Muscle of arm (tissue), 1 donor: ENCODE measurements at regions not wholly inside any gene's neighbourhood (a gene's known extent, or its start where the extent isn't known, plus 50 kb on each side); places are given as distances from the start of the nearest gene placed in this dataset.
"Not testable (repeated sequence)": the region's sequence is repeated elsewhere in the genome, so short reads cannot be mapped to it uniquely, and the experiment has no call there.

Source experiments
- DNase-seq: peaks from one replicate; pipeline ENCODE4 v3.0.0-alpha.2; 2013

DNA sequence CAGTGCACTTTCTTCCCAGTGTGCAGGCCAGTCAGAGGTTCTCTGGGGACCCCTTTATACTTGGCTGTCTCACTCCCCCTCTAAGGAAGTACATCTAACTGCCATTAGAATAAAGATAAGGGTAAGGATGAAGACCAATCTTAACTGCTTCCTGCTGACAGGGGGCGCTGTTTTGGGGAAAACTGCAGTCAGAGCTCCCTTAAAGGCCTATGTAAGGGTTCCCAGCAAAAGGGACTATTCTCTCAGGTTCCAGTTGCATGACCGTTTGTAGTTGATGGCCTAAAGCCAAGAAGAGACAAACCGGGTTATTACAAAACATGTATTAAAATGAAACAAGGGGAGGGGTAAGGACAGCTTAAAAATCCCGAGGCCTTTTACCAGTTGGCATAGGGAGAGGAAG, 115.6 kb upstream of the SPIN4 start:
- no peak for DNase-seq

DNA sequence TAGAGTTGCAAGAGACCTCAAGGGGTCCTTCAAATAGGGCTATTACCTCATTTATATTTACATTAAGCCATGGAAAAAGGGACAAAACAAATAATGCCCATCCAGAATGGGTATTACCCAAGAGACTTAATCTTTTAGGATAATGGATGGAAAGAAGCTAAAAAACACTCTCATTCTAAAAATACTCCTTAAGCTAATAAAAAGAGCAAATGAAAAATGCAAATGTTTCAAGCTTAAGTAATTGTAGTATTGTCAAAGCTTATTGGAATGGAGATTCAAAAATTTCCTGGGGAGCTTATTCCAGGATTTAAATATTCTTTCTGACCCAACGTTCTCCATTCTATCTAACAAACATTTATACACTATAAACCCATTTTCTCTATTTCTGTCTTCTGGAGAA, 107.8 kb upstream of the SPIN4 start:
- no peak for DNase-seq

- DNase-seq, result no peak
These were observed 102.4 kb upstream of the SPIN4 start for GRCh38 chrX:63453571-63453970.

GRCh38 chrX:63441717-63442116, 90.6 kb upstream of the SPIN4 start:
- no peak for DNase-seq

- DNase-seq, result no peak
These were observed 88.4 kb upstream of the SPIN4 start for GRCh38 chrX:63439580-63439979.

GRCh38 chrX:63436865-63437264, 85.7 kb upstream of the SPIN4 start:
- no peak for DNase-seq

- DNase-seq, result no peak
These were observed 83.5 kb upstream of the SPIN4 start for GRCh38 chrX:63434665-63435064.

GRCh38 chrX:63434206-63434605, 83.1 kb upstream of the SPIN4 start:
- DNase-seq, result no peak

- DNase-seq, result no peak
These were observed 78.9 kb upstream of the SPIN4 start for GRCh38 chrX:63430026-63430425.

- DNase-seq, result no peak
These were observed 77.2 kb upstream of the SPIN4 start for GRCh38 chrX:63428348-63428747.

DNA sequence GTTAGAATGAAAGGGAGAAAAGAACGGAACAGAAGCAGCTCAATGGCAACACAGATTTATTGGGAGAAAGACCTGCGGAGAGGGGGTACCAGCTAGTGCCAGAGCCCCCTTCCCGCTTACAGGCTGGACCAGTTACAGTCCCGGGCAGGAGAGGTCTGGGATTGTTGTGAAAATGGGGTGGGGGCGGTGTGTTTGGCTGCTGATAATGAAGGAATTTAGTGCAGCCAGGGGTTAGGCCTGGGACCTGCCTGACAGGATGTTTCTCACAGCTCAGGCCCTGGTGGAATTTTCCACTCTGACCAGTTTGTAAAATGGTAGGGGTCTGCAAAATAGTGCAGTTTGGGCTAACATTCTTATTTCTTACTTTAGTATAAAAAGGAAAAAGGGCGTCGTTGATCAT, 75.4 kb upstream of the SPIN4 start:
- DNase-seq, result no peak

- no peak for DNase-seq
These were observed 72.9 kb upstream of the SPIN4 start for GRCh38 chrX:63424063-63424462.

- DNase-seq, result no peak
These were observed 70.3 kb upstream of the SPIN4 start for GRCh38 chrX:63421411-63421810.

GRCh38 chrX:63418211-63418610, 67.1 kb upstream of the SPIN4 start:
- no peak for DNase-seq

- no peak for DNase-seq
These were observed 66.5 kb upstream of the SPIN4 start for GRCh38 chrX:63417649-63418048.

- DNase-seq, result not testable (repeated sequence)
These were observed 58.8 kb upstream of the SPIN4 start for GRCh38 chrX:63409934-63410333.

DNA sequence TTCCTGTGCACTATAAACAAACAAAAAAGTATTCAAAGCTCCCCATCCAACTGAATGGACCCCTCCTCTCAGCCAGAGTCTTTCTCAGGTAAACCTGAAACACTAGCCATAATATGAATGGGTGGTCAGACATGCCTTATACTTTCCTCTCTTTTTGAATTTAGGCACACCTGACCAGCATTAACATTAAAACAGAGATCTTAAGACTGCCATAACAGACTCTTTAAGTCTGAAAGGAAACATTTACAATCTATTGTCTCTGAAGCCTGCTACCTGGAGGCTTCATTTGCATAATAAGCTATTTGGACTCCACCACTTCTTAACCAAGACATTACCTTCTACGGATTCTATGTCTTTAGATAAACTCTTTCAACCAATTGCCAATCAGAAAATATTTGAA, 56.9 kb upstream of the SPIN4 start:
- DNase-seq, result no peak

DNA sequence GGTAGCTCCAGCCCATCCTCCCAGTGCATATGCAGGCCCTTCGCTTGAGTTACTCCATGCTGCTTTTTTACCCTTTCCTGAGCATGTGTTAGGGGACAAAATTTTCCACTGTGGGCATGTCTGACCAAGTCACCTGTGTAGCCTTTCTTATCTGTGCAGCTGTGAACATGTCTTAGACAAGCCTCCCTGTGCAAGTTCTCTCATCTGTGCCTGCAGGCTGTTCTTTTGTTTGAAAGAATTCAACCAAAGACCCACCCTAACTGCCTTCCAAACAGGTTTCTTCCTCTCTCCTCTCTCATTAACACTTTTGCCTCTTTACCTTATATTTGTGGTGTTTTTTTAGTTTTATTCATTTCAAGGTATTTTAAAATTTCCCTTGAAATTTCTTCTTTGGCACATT, 53.2 kb upstream of the SPIN4 start:
- no peak for DNase-seq

DNA sequence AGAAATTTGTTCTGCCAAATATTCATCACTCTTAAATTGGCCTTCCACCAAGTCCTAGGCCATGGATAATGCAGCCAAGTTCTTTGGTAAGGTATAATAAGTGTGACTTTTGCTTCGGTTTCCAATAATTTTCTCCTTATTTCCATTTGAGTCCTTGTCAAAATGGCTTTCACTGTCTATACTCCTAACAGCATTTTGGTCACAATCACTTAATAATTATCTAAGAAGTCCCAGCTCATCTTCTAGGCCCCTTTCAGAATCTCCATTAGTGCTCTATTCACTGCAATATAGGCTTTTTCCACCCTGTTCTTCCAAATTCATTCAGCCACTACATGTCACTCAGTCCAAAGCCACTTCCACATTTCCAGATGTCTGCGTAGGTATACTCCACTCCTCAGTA, 51.0 kb upstream of the SPIN4 start:
- peak; percentile 36 for DNase-seq
